Panc1 (cell line): ENCODE measurements at regions not wholly inside any gene's neighbourhood (a gene's known extent, or its start where the extent isn't known, plus 50 kb on each side); places are given as distances from the start of the nearest gene placed in this dataset.

Source experiments
- ATAC-seq: fragments of 200-7000 bp; cut with Tn5 transposase; 2 replicates; pipeline ENCODE4 v1.9.1; 2020; ENCODE audit warnings: mild to moderate bottlenecking, moderate library complexity
- BruUV-seq: library from RNA; stranded (reverse); fragments of 400-500 nt; replicated peaks from 2 replicates; lab custom pipeline; 2021; lab: Mats Ljungman, UMichigan
- CTCF ChIA-PET: fragments of 300-600 bp; sonication (Branson Sonifier 250); formaldehyde crosslinking; loops from one replicate; lab custom pipeline; 2022; ENCODE audit warnings: antibody characterized with exemption; lab: Charles Lee
- POLR2A ChIA-PET: fragments of 300-600 bp; sonication (Branson Sonifier 250); formaldehyde crosslinking; loops from one replicate; lab custom pipeline; 2022; ENCODE audit warnings: antibody characterized with exemption; lab: Charles Lee
- DNase-seq: peaks from one replicate; pipeline ENCODE4 v3.0.0-alpha.2; 2010; ENCODE audit warnings: low read depth, low spot score
- H3K27ac ChIP-seq: 2 replicates; pipeline ENCODE4 v1.5.1; 2011; ENCODE audit warnings: mild to moderate bottlenecking, low read length, inconsistent platforms
- H3K27me3 ChIP-seq: fragments of 200-500 bp; sonication (Bioruptor generic); 2 replicates; pipeline ENCODE4 v1.6.0; 2014; ENCODE audit warnings: low read length, inconsistent platforms; ENCODE audit not compliant: control insufficient read depth, insufficient read depth
- H3K36me3 ChIP-seq: fragments of 200-500 bp; sonication (Bioruptor generic); 2 replicates; pipeline ENCODE4 v1.5.1; 2014; ENCODE audit warnings: inconsistent platforms, mild to moderate bottlenecking, low read length, moderate library complexity; ENCODE audit not compliant: control insufficient read depth, insufficient read depth
- H3K4me1 ChIP-seq: 2 replicates; pipeline ENCODE4 v1.5.1; 2011; ENCODE audit warnings: inconsistent platforms, mild to moderate bottlenecking, low read length, moderate library complexity; ENCODE audit not compliant: control insufficient read depth, insufficient read depth
- H3K4me3 ChIP-seq, 2 experiments: 2 replicates each; pipeline ENCODE4 v1.5.1; 2011 to 2012; ENCODE audit warnings: low read depth in 2 of 2, low read length in 2 of 2, mild to moderate bottlenecking in 2 of 2, inconsistent platforms in 1 of 2, moderate library complexity in 1 of 2
- H3K9me3 ChIP-seq: fragments of 200-500 bp; sonication (Bioruptor generic); 2 replicates; pipeline ENCODE4 v1.5.1; 2014; ENCODE audit warnings: low read depth, mild to moderate bottlenecking, inconsistent platforms, low read length, moderate library complexity; ENCODE audit not compliant: control insufficient read depth, insufficient read depth
- CTCF ChIP-seq: fragments of 450-650 bp; IDR thresholded peaks from 2 replicates; pipeline ENCODE4 v1.5.1; 2017; ENCODE audit warnings: mild to moderate bottlenecking
- POLR2AphosphoS5 ChIP-seq: IDR thresholded peaks from 2 replicates; pipeline ENCODE4 v1.6.1; 2012; ENCODE audit warnings: mild to moderate bottlenecking, low read depth, low read length, moderate library complexity
- SIN3A ChIP-seq: IDR thresholded peaks from 2 replicates; pipeline ENCODE4 v1.6.1; 2012; ENCODE audit warnings: low read depth, mild to moderate bottlenecking, low read length, moderate library complexity, borderline replicate concordance; ENCODE audit not compliant: insufficient read depth
- TCF7L2 ChIP-seq: IDR thresholded peaks from 2 replicates; pipeline ENCODE4 v1.6.1; 2011; ENCODE audit warnings: mild to moderate bottlenecking, low read depth, low read length, inconsistent platforms
- in situ Hi-C: cut with HindIII; loops from 2 replicates; pipeline ENCODE4 v1.10.0; 2016; ENCODE audit warnings: low sequenced_read_pairs, low pct_unique_long_range_greater_than_20kb
- intact Hi-C: fragments of 100-400 bp; cut with micrococcal nuclease; formaldehyde crosslinking; loops from one replicate; pipeline ENCODE4 v1.10.0; 2022; ENCODE audit not compliant: unreplicated experiment
- TF ChIP-seq, protein P1 (sequence below), 2 experiments: IDR thresholded peaks; 2 replicates each; pipeline ENCODE4 v1.6.1; 2011 to 2012; ENCODE audit warnings: low read depth in 2 of 2, control low read depth in 1 of 2, low read length in 1 of 2, mild to moderate bottlenecking in 1 of 2, moderate library complexity in 1 of 2; ENCODE audit not compliant: insufficient read depth in 1 of 2

- no peak overlapping the region for H3K27ac ChIP-seq
- no peaks in the 10 kb centered on the region for H3K27me3 ChIP-seq
- intact Hi-C loops (no loop called here), in situ Hi-C loops (no loop called here)
- H3K9me3 ChIP-seq: no peaks in the 10 kb centered on the region
- no peaks in the 10 kb centered on the region for H3K4me1 ChIP-seq
- BruUV-seq: no TSS peak
- POLR2A ChIA-PET: no interaction called here
- CTCF ChIA-PET: no interaction called here
- no peak for ATAC-seq
- no peak for TF ChIP-seq SIN3A
- TF ChIP-seq, protein P1, sequence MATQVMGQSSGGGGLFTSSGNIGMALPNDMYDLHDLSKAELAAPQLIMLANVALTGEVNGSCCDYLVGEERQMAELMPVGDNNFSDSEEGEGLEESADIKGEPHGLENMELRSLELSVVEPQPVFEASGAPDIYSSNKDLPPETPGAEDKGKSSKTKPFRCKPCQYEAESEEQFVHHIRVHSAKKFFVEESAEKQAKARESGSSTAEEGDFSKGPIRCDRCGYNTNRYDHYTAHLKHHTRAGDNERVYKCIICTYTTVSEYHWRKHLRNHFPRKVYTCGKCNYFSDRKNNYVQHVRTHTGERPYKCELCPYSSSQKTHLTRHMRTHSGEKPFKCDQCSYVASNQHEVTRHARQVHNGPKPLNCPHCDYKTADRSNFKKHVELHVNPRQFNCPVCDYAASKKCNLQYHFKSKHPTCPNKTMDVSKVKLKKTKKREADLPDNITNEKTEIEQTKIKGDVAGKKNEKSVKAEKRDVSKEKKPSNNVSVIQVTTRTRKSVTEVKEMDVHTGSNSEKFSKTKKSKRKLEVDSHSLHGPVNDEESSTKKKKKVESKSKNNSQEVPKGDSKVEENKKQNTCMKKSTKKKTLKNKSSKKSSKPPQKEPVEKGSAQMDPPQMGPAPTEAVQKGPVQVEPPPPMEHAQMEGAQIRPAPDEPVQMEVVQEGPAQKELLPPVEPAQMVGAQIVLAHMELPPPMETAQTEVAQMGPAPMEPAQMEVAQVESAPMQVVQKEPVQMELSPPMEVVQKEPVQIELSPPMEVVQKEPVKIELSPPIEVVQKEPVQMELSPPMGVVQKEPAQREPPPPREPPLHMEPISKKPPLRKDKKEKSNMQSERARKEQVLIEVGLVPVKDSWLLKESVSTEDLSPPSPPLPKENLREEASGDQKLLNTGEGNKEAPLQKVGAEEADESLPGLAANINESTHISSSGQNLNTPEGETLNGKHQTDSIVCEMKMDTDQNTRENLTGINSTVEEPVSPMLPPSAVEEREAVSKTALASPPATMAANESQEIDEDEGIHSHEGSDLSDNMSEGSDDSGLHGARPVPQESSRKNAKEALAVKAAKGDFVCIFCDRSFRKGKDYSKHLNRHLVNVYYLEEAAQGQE (IDR thresholded peaks at IDR 0.05; ENCODE audit: insufficient read depth in 1 of 2, low read depth in 2 of 2, low read length in 1 of 2): no peak
- TF ChIP-seq TCF7L2: no peak
- TF ChIP-seq CTCF: no peak
- no peak for TF ChIP-seq POLR2AphosphoS5
- DNase-seq: no peak
- H3K36me3 ChIP-seq: no peaks in the 10 kb centered on the region
- no peak overlapping the region for H3K4me3 ChIP-seq
These were observed 147.7 kb downstream of the COG6 start for GRCh38 chr13:39803156-39803555.

DNA sequence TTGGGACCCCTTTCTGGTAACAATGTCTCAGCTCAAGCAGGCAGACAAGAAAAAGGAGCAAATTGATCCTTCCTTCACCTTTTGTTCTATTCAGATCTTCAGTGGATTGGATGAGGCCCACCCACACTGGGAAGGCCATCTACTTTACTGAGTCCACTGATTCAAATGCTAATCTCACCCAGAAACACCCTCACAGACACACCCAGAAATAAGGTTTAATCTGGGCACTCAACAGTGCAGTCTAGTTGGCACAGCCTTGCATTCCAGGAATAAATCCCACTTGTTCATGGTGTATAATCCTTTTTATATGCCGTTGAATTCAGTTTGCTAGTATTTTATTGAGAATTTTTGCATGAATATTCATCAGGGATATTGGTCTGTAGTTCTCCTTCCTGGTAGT is 148.4 kb downstream of the COG6 start:
- H3K4me3 ChIP-seq: no peak overlapping the region
- BruUV-seq: no TSS peak
- intact Hi-C loops: no loop called here
- ATAC-seq (no peak), DNase-seq (no peak)
- H3K27ac ChIP-seq: no peak overlapping the region
- in situ Hi-C loops: no loop called here
- no peaks in the 10 kb centered on the region for H3K9me3 ChIP-seq
- ChIA-PET POLR2A (no interaction called here), CTCF (no interaction called here)
- TF ChIP-seq POLR2AphosphoS5: no peak
- no peak for TF ChIP-seq SIN3A
- no peak for TF ChIP-seq TCF7L2
- no peak for TF ChIP-seq CTCF
- TF ChIP-seq, protein P1 (IDR thresholded peaks at IDR 0.05; ENCODE audit: insufficient read depth in 1 of 2, low read depth in 2 of 2, low read length in 1 of 2): no peak
- no peaks in the 10 kb centered on the region for H3K27me3 ChIP-seq
- H3K4me1 ChIP-seq: no peaks in the 10 kb centered on the region
- H3K36me3 ChIP-seq: no peaks in the 10 kb centered on the region
